Activated naive CD4-positive, alpha-beta T cell treated with anti-CD3 and anti-CD28 coated beads, Interleukin-2, amount 50 U/mL, for 24 hours (primary cell): ENCODE measurements at regions not wholly inside any gene's neighbourhood (a gene's known extent, or its start where the extent isn't known, plus 50 kb on each side); places are given as distances from the start of the nearest gene placed in this dataset.
"Not testable (repeated sequence)": the region's sequence is repeated elsewhere in the genome, so short reads cannot be mapped to it uniquely, and the experiment has no call there.

Experiments
- H3K27ac Mint-ChIP-seq: one replicate; pipeline ENCODE4 v1.8.0; 2021; ENCODE audit warnings: mild to moderate bottlenecking, mixed read lengths
- H3K27me3 Mint-ChIP-seq: one replicate; pipeline ENCODE4 v1.8.0; 2021; ENCODE audit warnings: mixed read lengths
- H3K36me3 Mint-ChIP-seq: one replicate; pipeline ENCODE4 v1.8.0; 2021; ENCODE audit warnings: mixed read lengths
- H3K4me1 Mint-ChIP-seq: one replicate; pipeline ENCODE4 v1.8.0; 2021; ENCODE audit warnings: mixed read lengths
- H3K4me3 Mint-ChIP-seq: one replicate; pipeline ENCODE4 v1.8.0; 2021; ENCODE audit warnings: mild to moderate bottlenecking, mixed read lengths
- H3K9me3 Mint-ChIP-seq: one replicate; pipeline ENCODE4 v1.8.0; 2021; ENCODE audit warnings: mixed read lengths

GRCh38 chr21:18146820-18147219, 97.8 kb upstream of the CHODL start:
- H3K27me3 Mint-ChIP-seq = no peaks in the 10 kb centered on the region
- no peaks in the 10 kb centered on the region for H3K9me3 Mint-ChIP-seq
- no peaks in the 10 kb centered on the region for H3K4me1 Mint-ChIP-seq
- no peak overlapping the region for H3K4me3 Mint-ChIP-seq
- H3K36me3 Mint-ChIP-seq = no peaks in the 10 kb centered on the region
- H3K27ac Mint-ChIP-seq = no peak overlapping the region

GRCh38 chr21:18144339-18144738, 100.3 kb upstream of the CHODL start:
- no peaks in the 10 kb centered on the region for H3K4me1 Mint-ChIP-seq
- no peak overlapping the region for H3K4me3 Mint-ChIP-seq
- H3K9me3 Mint-ChIP-seq = no peaks in the 10 kb centered on the region
- H3K27ac Mint-ChIP-seq = no peak overlapping the region
- H3K27me3 Mint-ChIP-seq = no peaks in the 10 kb centered on the region
- H3K36me3 Mint-ChIP-seq = no peaks in the 10 kb centered on the region

GRCh38 chr21:18142655-18143054, 102.0 kb upstream of the CHODL start:
- H3K27ac Mint-ChIP-seq = no peak overlapping the region
- no peaks in the 10 kb centered on the region for H3K4me1 Mint-ChIP-seq
- no peaks in the 10 kb centered on the region for H3K36me3 Mint-ChIP-seq
- peaks cover 8% of the 10 kb centered on the region for H3K9me3 Mint-ChIP-seq
- H3K4me3 Mint-ChIP-seq = no peak overlapping the region
- no peaks in the 10 kb centered on the region for H3K27me3 Mint-ChIP-seq

GRCh38 chr21:18138507-18138906, 106.1 kb upstream of the CHODL start:
- H3K36me3 Mint-ChIP-seq = no peaks in the 10 kb centered on the region
- H3K4me3 Mint-ChIP-seq = no peak overlapping the region
- no peak overlapping the region for H3K27ac Mint-ChIP-seq
- no peaks in the 10 kb centered on the region for H3K4me1 Mint-ChIP-seq
- no peaks in the 10 kb centered on the region for H3K27me3 Mint-ChIP-seq
- H3K9me3 Mint-ChIP-seq = peaks cover 8% of the 10 kb centered on the region

GRCh38 chr21:18129526-18129925, 115.1 kb upstream of the CHODL start:
- Mint-ChIP-seq H3K27ac (no peak overlapping the region), H3K27me3 (no peaks in the 10 kb centered on the region), H3K4me3 (no peak overlapping the region), H3K9me3 (no peaks in the 10 kb centered on the region), H3K4me1 (no peaks in the 10 kb centered on the region), H3K36me3 (no peaks in the 10 kb centered on the region)

- Mint-ChIP-seq H3K36me3 (no peaks in the 10 kb centered on the region), H3K9me3 (peaks cover 3% of the 10 kb centered on the region), H3K27ac (no peak overlapping the region), H3K4me3 (no peak overlapping the region), H3K27me3 (no peaks in the 10 kb centered on the region), H3K4me1 (no peaks in the 10 kb centered on the region)
These were observed 126.1 kb upstream of the CHODL start for GRCh38 chr21:18118566-18118965.

- H3K9me3 Mint-ChIP-seq = peaks cover 3% of the 10 kb centered on the region
- H3K4me1 Mint-ChIP-seq = no peaks in the 10 kb centered on the region
- no peaks in the 10 kb centered on the region for H3K27me3 Mint-ChIP-seq
- H3K27ac Mint-ChIP-seq = no peak overlapping the region
- H3K4me3 Mint-ChIP-seq = no peak overlapping the region
- H3K36me3 Mint-ChIP-seq = no peaks in the 10 kb centered on the region
These were observed 127.5 kb upstream of the CHODL start for GRCh38 chr21:18117176-18117575.

- Mint-ChIP-seq H3K27me3 (no peaks in the 10 kb centered on the region), H3K27ac (no peak overlapping the region), H3K4me1 (no peaks in the 10 kb centered on the region), H3K9me3 (no peaks in the 10 kb centered on the region), H3K4me3 (no peak overlapping the region), H3K36me3 (no peaks in the 10 kb centered on the region)
These were observed 129.8 kb upstream of the CHODL start for GRCh38 chr21:18114810-18115209.

- Mint-ChIP-seq H3K4me3 (no peak overlapping the region), H3K27me3 (no peaks in the 10 kb centered on the region), H3K9me3 (peaks cover 6% of the 10 kb centered on the region), H3K4me1 (no peaks in the 10 kb centered on the region), H3K27ac (no peak overlapping the region), H3K36me3 (no peaks in the 10 kb centered on the region)
These were observed 139.8 kb upstream of the CHODL start for GRCh38 chr21:18104802-18105201.

- H3K36me3 Mint-ChIP-seq, H3K4me1 Mint-ChIP-seq, H3K4me3 Mint-ChIP-seq, H3K27ac Mint-ChIP-seq, H3K27me3 Mint-ChIP-seq: not testable (repeated sequence)
- H3K9me3 Mint-ChIP-seq = peaks cover 40% of the 10 kb centered on the region
These were observed 148.2 kb upstream of the CHODL start for GRCh38 chr21:18096413-18096812.

GRCh38 chr21:18089786-18090185, 154.8 kb upstream of the CHODL start:
- H3K27ac Mint-ChIP-seq = no peak overlapping the region
- H3K27me3 Mint-ChIP-seq = no peaks in the 10 kb centered on the region
- H3K4me3 Mint-ChIP-seq = no peak overlapping the region
- peaks cover 52% of the 10 kb centered on the region for H3K9me3 Mint-ChIP-seq
- H3K4me1 Mint-ChIP-seq = no peaks in the 10 kb centered on the region
- peaks cover 3% of the 10 kb centered on the region for H3K36me3 Mint-ChIP-seq

GRCh38 chr21:18070392-18070791, 174.2 kb upstream of the CHODL start:
- no peaks in the 10 kb centered on the region for H3K4me1 Mint-ChIP-seq
- H3K4me3 Mint-ChIP-seq = no peak overlapping the region
- no peaks in the 10 kb centered on the region for H3K9me3 Mint-ChIP-seq
- H3K27me3 Mint-ChIP-seq = peaks cover 2% of the 10 kb centered on the region
- no peak overlapping the region for H3K27ac Mint-ChIP-seq
- H3K36me3 Mint-ChIP-seq = no peaks in the 10 kb centered on the region

GRCh38 chr21:18069875-18070274, 174.8 kb upstream of the CHODL start:
- Mint-ChIP-seq H3K4me3 (no peak overlapping the region), H3K27ac (no peak overlapping the region), H3K4me1 (no peaks in the 10 kb centered on the region), H3K9me3 (no peaks in the 10 kb centered on the region), H3K27me3 (peaks cover 2% of the 10 kb centered on the region), H3K36me3 (no peaks in the 10 kb centered on the region)

- H3K4me1 Mint-ChIP-seq = no peaks in the 10 kb centered on the region
- H3K4me3 Mint-ChIP-seq = no peak overlapping the region
These were observed 184.2 kb upstream of the CHODL start for GRCh38 chr21:18060402-18060801.

GRCh38 chr21:18058731-18059398, 185.8 kb upstream of the CHODL start:
- H3K27me3 Mint-ChIP-seq = no peaks in the 10 kb centered on the region
- H3K4me1 Mint-ChIP-seq = no peaks in the 10 kb centered on the region
- no peak overlapping the region for H3K27ac Mint-ChIP-seq
- H3K4me3 Mint-ChIP-seq = no peak overlapping the region
- H3K36me3 Mint-ChIP-seq = no peaks in the 10 kb centered on the region
- no peaks in the 10 kb centered on the region for H3K9me3 Mint-ChIP-seq

More at GRCh38 chr21:18060402-18060801, 184.2 kb upstream of the CHODL start:
- no peaks in the 10 kb centered on the region for H3K9me3 Mint-ChIP-seq
- H3K27me3 Mint-ChIP-seq = no peaks in the 10 kb centered on the region
- H3K27ac Mint-ChIP-seq = no peak overlapping the region
- no peaks in the 10 kb centered on the region for H3K36me3 Mint-ChIP-seq

GRCh38 chr21:18053151-18053550, 191.5 kb upstream of the CHODL start:
- Mint-ChIP-seq H3K4me3 (no peak overlapping the region), H3K4me1 (no peaks in the 10 kb centered on the region), H3K36me3 (no peaks in the 10 kb centered on the region), H3K27me3 (no peaks in the 10 kb centered on the region), H3K9me3 (no peaks in the 10 kb centered on the region), H3K27ac (no peak overlapping the region)

- no peaks in the 10 kb centered on the region for H3K36me3 Mint-ChIP-seq
- H3K27me3 Mint-ChIP-seq = no peaks in the 10 kb centered on the region
- no peak overlapping the region for H3K4me3 Mint-ChIP-seq
- no peaks in the 10 kb centered on the region for H3K9me3 Mint-ChIP-seq
- H3K4me1 Mint-ChIP-seq = no peaks in the 10 kb centered on the region
- no peak overlapping the region for H3K27ac Mint-ChIP-seq
These were observed 195.2 kb upstream of the CHODL start for GRCh38 chr21:18049461-18049860.
